Psoas muscle (tissue), 7 donors: ENCODE measurements at regions not wholly inside any gene's neighbourhood (a gene's known extent, or its start where the extent isn't known, plus 50 kb on each side); places are given as distances from the start of the nearest gene placed in this dataset.

Experiments used
- ATAC-seq, 4 donors: fragments of 200-7000 bp; cut with Tn5 transposase; one replicate each; pipeline ENCODE4 v1.9.1; 2020; ENCODE audit warnings: moderate library complexity in 3 of 4, mild to moderate bottlenecking in 2 of 4
- DNase-seq, 2 donors: peaks; one replicate each; pipeline ENCODE4 v3.0.0-alpha.2; 2020
- H3K27ac ChIP-seq: fragments of 200-600 bp; one replicate; pipeline ENCODE4 v1.8.0; 2022
- H3K27me3 ChIP-seq, 3 donors: fragments of 200-600 bp in 1 of 3; one replicate each; pipeline versions ENCODE4 v1.6.1 to v1.8.0; 2013 to 2022; ENCODE audit warnings: low read length in 2 of 3, mild to moderate bottlenecking in 2 of 3, moderate library complexity in 1 of 3; ENCODE audit not compliant: insufficient read depth in 3 of 3
- H3K36me3 ChIP-seq, 2 donors: fragments of 200-600 bp in 1 of 2; one replicate each; pipeline versions ENCODE4 v1.6.1 to v1.8.0; 2013 to 2022; ENCODE audit warnings: low read depth in 1 of 2, mild to moderate bottlenecking in 1 of 2, moderate library complexity in 1 of 2; ENCODE audit not compliant: insufficient read depth in 1 of 2
- H3K4me1 ChIP-seq: fragments of 200-600 bp; one replicate; pipeline ENCODE4 v1.8.0; 2022
- H3K4me3 ChIP-seq: fragments of 200-600 bp; one replicate; pipeline ENCODE4 v1.8.0; 2022; ENCODE audit warnings: mild to moderate bottlenecking
- H3K9me3 ChIP-seq: fragments of 200-600 bp; one replicate; pipeline ENCODE4 v1.8.0; 2022
- CTCF ChIP-seq: fragments of 200-600 bp; IDR thresholded peaks from one replicate; pipeline ENCODE4 v1.8.0; 2022; ENCODE audit warnings: antibody characterized with exemption
- WGBS, 3 donors: extraction: QIAGEN DNeasy Blood & Tissue Kit; methylation state at CpG; one replicate each; pipeline versions ENCODE4 v1.1.6 to v1.1.7; 2013; 5-methylcytosine and 5-hydroxymethylcytosine counted together
- intact Hi-C, 2 donors: fragments of 100-400 bp; cut with DNase I; formaldehyde crosslinking; loops; one replicate each; pipeline versions ENCODE4 v1.11.0 to v1.14.2; 2022
- donor health status: healthy with polysubstance abuse.
- donor health status: DM: no; HTN: no; CAD: no; lungs with moderate emphysema.
- donor health status: Bipolar disorder and iron deficiency.
- donor health status: healthy.
- donor health status: DM: yes; HTN: yes; CAD: no.
- donor health status: DM: no; HTN: no; CAD: no.
- donor health status: DM: yes; HTN: yes; CAD: no.

DNA sequence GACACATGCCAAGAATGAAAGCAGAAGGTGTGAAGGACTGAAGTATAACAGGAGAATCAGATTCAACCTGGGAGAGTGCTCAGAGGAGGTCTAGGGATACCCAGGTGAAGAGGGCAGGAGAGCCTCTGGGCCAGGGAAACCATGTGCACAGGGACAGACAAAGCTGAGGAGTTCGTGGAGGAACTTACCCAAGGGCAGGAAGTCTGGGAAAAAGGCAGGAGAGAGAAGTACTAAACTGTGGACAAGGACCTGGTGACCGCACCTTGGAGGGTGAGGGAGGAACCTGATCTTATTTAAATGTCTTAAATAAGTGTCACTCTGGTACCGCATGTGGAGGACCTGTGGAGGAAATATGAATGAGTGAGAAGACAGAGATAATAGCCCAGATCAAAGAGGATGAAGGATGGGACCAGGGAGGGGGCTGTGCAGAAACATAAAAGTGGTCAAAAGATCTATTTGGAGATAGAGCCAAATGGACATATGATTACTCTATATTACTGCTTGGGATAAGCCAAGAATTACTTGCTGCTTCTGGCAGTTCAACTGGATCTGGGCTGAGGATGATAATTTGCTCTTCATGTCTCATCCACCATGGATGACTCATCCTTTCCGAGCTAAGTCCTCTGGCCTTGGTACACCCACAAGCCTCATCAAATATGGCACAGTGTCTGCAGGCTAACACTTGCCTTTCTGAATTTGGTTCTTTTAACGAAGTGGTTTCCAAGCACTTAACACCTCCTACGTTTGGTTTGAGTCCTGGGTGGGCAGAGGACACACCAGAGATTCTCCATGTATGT is 116.9 kb upstream of the NMNAT3 start:
- no peak overlapping the region for H3K4me3 ChIP-seq
- WGBS, 3 donors, result 52 to 66% (median 59%) methylated on average over 6 of the region's 6 CpGs
- TF ChIP-seq CTCF, result no peak
- intact Hi-C loops, result no loop called here
- H3K27ac ChIP-seq, result no peak overlapping the region
- no peak for DNase-seq
- ATAC-seq, result no peak
- no peaks in the 10 kb centered on the region for H3K4me1 ChIP-seq
- H3K9me3 ChIP-seq, result peaks cover 3% of the 10 kb centered on the region
- H3K27me3 ChIP-seq, result no peaks in the 10 kb centered on the region
- H3K36me3 ChIP-seq, result no peaks in the 10 kb centered on the region

GRCh38 chr3:139793408-139793807 is 115.6 kb upstream of the NMNAT3 start:
- TF ChIP-seq CTCF, result no peak
- H3K4me3 ChIP-seq, result no peak overlapping the region
- no peak overlapping the region for H3K27ac ChIP-seq
- no peak for DNase-seq
- no peaks in the 10 kb centered on the region for H3K4me1 ChIP-seq
- H3K27me3 ChIP-seq, result no peaks in the 10 kb centered on the region
- peaks cover 3% of the 10 kb centered on the region for H3K9me3 ChIP-seq
- H3K36me3 ChIP-seq, result no peaks in the 10 kb centered on the region
- ATAC-seq, result no peak
- intact Hi-C loops, result no loop called here
- WGBS, 3 donors, result 86 to 90% (median 89%) methylated on average over 3 of the region's 3 CpGs

- Histone ChIP-seq H3K4me3 (no peak overlapping the region), H3K4me1 (no peaks in the 10 kb centered on the region), H3K9me3 (no peaks in the 10 kb centered on the region), H3K27ac (no peak overlapping the region), H3K36me3 (no peaks in the 10 kb centered on the region), H3K27me3 (no peaks in the 10 kb centered on the region)
- ATAC-seq (no peak), DNase-seq (no peak)
- 28 to 39% (median 35%) methylated on average over 1 of the region's 1 CpG for WGBS, 3 donors
- intact Hi-C loops, result no loop called here
- no peak for TF ChIP-seq CTCF
These were observed 102.8 kb upstream of the NMNAT3 start for GRCh38 chr3:139780593-139780992.

DNA sequence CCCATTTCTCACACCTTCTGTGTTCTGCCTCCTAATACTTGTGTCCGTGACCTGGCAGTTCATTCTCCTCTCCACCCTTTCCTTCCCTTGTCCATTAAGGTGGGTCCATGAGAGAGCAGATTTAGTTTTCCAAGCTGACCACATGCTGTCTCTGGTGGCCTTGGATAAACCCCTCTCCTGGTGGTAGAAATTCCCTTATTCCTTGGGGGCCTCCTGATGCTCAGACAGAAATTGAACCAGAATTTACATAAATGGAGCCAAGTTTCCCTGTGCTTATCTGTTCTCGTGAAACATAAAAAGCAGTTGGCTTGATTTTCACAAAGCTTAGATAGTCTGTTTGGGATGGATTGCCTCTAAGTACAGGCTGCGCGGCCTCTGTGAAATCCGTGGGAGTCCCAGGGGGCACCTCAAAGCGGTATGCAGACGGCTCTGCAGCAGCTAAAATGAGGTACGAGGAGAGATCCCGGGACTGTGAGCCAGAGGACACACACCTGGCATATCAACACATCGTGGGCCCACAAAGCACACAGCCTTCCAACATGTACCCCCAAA is 101.0 kb upstream of the NMNAT3 start:
- H3K4me3 ChIP-seq, result no peak overlapping the region
- peaks cover 8% of the 10 kb centered on the region for H3K4me1 ChIP-seq
- H3K36me3 ChIP-seq, result no peaks in the 10 kb centered on the region
- DNase-seq (no peak), ATAC-seq (no peak)
- H3K27ac ChIP-seq, result no peak overlapping the region
- 64 to 65% (median 65%) methylated on average over 10 of the region's 10 CpGs for WGBS, 3 donors
- no peak for TF ChIP-seq CTCF
- no peaks in the 10 kb centered on the region for H3K27me3 ChIP-seq
- H3K9me3 ChIP-seq, result no peaks in the 10 kb centered on the region
- intact Hi-C loops, result no loop called here
